GM18861 (cell line): ENCODE measurements at regions not wholly inside any gene's neighbourhood (a gene's known extent, or its start where the extent isn't known, plus 50 kb on each side); places are given as distances from the start of the nearest gene placed in this dataset.
"Not testable (repeated sequence)": the region's sequence is repeated elsewhere in the genome, so short reads cannot be mapped to it uniquely, and the experiment has no call there.

ENCODE experiments used
- ATAC-seq: cut with Tn5 transposase; IDR thresholded peaks from one replicate; pipeline ENCODE4 v1.9.1; 2021; ENCODE audit not compliant: unreplicated experiment

DNA sequence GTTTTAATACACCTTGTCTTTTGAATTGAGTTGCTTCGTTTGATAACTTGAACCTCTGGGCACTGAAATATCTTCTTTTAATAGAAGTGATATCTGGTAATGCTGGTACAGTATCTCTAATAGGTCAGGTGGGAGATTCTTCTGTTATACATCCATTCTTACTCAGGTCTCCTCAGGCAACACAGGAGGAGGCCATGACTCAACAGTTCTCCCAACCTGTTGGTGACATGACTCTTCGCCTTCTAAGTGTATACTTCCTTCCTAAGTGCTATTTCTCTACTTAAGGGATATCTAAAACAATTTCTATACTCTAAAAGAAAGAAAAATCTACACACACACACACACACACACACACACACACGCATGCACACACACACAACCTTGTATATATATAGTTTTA is 509.1 kb downstream of the PCNX1 start:
- ATAC-seq, result no peak

DNA sequence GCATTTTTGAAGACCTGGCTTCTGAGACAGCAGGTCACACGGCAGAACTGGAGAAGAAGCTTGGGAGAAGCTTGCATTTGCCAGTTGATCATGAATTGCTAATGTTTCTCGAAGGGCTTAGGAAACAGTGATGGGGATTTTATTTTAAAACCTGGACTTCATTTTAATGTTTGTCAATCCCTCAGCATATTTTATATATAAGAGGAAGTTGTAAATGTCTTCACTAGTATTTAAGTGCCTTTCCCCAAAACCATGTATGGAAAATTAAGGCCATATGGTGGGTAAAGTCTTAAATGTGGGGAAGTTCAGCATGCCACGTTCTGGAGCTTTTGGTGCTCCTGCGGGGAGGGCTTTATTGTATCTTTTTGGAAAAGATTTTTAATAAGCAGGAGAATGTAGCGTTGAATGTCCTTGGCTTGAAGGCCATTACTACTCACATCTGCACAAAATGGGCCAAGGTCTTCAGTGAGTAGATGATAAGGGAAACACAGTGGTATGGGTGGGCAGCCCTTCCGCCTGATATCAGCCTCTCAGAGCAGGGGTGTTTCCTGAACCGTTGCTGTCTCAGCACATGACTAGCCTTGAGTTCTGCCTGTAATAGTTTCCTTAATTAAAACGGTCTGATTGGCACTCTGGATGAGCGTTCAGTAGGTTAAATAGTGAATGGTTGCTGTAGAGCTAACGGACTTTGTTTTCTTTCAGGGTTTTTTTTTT is 511.4 kb downstream of the PCNX1 start:
- no peak for ATAC-seq

- ATAC-seq, result no peak
Observed at GRCh38 chr14:71423481-71423880, 508.7 kb upstream of the RGS6 start.

DNA sequence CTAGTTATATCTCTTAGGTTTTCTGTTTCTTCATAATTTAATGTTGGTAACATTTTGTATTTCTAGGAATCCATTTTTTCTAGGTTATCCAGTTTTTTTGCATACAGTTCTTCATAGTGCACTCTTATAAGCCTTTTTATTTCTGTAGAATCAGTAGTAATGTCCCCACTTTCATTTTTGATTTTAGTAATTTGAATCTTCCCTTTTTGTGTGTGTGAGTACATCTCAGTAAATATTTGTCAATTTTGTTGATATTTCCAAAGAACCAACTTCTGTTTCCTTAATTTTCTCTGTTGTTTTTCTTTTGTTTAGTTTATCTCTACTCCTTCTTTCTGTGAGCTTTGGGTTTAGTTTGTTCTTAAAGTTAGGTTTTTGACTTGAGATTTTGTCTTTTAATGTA is 507.3 kb upstream of the RGS6 start:
- ATAC-seq, result no peak

GRCh38 chr14:71426001-71426400 is 506.2 kb upstream of the RGS6 start:
- ATAC-seq, result no peak

DNA sequence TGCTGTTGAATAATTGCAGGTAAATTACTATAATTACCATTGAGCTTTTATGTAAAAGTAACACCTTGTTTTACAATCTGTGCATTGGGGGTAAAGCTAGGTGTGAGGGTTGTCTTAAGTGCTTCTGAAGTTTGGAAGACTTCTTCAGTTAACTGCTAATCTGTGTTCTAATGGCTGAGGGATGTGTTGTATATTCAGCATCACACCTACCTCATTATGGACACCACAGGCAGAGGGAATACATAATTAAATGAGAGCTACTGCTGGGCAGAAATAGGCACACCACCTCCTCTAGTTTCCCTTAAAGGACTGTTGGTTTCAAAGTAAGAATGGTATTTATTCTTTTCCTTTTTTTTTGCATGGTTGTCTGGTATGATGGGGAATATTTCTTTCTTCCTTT is 502.3 kb upstream of the RGS6 start:
- no peak for ATAC-seq

DNA sequence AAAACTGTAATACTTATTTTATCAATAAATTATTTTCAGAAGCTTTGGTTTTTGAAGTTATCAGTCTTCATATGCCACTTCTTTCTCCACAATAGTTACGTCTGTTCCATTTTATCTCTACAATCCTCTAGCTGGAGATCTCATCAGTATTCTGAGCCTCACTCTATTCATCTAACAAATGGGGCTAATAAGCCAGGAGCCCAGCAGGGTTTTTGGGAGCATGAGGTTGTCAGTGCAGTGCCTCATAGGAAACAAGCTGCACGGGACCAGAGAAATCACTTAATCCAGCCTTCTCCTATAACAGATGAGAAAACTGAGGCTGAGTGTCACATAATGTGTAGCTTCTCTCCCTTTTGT is 501.9 kb upstream of the RGS6 start:
- no peak for ATAC-seq

- no peak for ATAC-seq
Observed at GRCh38 chr14:71430678-71431376, 501.4 kb upstream of the RGS6 start.

DNA sequence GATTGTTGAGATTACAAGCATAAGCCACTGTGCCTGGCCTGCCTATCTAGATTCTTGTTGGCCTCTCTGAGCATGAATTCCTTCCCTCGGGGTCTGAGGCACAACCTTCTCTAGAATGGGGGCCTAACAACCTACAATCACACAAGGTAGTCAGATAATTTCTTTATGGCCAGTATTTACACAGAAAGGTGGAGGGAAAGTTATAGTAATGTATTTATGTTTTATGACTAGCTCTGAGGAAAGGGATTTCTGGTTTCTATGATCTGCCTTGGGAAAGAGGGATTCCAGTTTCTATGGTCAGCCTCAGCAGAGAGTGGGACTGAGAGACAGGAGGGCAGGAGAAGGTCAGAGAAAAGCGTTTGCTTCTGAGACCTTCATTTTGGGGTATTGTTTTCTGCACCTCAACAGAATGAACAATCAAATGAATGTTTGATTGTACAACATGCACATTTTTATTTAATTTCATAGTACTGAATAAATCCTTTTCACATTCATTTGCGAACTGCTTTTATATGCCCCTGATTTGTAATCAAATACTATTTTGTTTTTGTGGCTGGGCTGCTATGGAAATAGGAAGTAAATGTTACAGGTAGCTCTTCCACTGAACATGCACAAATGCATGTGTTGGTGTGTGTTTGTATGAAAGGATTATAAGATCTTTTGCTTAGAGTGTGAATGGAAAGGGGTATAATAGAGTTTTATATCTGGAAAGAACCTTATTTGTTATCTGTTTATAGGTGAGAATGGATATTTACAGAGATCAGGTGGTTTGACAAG is 499.7 kb upstream of the RGS6 start:
- no peak for ATAC-seq

- no peak for ATAC-seq
Observed at GRCh38 chr14:71433303-71433702, 498.9 kb upstream of the RGS6 start.

- ATAC-seq, result not testable (repeated sequence)
Observed at GRCh38 chr14:71435641-71436040, 496.6 kb upstream of the RGS6 start.

DNA sequence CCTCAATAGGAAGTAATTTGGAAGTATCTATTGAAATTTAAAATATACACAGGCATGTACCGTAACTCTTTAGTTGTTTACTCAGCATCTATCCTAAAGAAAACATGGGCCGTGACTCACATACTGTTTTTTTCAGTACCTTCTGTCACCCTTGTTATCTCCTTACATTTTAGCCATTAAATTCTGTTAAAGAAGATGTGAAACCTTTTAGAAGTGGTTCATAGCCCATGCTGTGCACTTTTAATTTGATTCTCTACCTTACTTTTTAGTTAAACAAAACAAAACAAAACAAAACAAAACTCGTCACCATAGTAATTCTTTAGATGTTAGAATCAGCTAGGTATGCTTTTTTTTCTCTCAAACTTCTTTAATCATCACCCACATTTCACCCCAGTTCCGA is 494.4 kb upstream of the RGS6 start:
- ATAC-seq, result no peak

GRCh38 chr14:71438684-71439083 is 493.5 kb upstream of the RGS6 start:
- ATAC-seq, result no peak

- no peak for ATAC-seq
Observed at GRCh38 chr14:71441126-71441525, 491.1 kb upstream of the RGS6 start.

GRCh38 chr14:71444030-71444822 is 488.0 kb upstream of the RGS6 start:
- no peak for ATAC-seq

DNA sequence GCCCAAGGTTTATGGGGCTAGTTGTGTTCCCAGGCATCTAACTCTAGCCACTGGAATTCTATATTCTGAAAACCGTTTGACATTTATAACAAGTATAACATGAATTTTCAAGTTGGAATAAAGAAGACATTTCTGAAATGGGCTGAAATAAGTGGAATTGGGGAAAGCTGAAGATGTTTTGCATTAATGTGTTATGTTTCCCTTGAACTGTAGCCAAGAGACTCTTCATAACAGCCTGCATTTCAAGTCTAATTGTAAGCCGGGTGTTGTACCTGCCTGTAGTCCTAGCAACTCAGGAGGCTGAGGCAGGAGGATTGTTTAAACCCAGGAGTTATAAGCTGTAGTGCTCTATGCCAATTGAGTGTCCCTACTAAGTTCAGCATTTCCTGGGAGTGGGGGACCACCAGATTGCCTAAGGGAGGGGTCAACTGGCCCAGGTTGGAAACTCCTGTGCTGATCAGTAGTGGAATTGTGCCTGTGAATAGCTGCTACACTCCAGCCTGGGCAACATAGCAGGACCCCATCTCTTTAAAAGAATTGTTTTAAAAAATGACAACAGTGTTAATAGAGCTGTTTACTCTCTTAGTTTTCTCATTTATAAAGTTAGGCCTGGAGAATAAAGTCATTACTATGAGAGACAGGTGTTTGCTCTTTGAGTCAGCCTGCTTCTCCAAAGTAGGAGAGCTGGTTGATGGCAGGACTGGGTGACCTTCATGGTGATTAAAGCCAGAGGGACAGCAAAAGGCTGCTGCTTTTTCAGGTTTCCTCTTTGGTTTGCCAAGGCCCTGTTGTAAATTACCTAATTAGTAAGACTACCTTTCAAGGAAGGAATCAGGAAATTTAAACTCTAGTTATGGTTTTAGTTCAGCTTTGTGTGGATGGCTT is 483.6 kb upstream of the RGS6 start:
- no peak for ATAC-seq

DNA sequence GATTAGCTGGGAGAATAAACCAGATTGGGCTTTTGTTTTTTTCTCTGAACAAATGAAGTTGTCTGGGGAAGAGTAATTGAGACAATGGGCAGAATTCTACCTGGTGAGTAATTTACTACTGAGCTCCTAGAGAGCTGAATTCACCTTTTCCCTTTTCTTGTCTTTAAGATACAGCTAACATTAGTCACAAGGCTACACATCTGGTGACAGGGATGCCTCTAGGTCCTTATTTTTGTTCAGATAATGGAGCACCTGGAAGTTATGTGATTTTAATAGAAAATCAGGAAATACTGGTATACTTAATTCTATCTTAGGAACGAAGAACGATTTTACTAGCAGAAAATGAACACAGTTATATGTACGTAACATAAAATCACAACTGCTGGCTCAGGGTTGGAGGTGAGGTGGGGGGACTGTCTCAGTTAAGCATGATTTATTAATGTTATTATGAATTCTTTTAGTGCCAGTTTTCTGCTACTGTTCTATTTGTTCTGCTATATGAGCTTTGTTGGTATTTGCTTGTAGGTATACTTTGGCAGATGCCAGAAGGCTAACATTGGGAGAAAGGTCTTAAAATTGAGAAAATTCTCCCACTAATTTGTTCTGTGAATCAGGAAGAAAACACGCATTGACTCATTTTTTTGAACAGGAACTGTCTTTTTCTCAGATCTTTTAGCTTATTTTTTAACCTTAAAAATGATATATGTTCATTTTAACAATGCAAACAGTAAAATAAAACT is 482.7 kb upstream of the RGS6 start:
- ATAC-seq, result no peak

- no peak for ATAC-seq
Observed at GRCh38 chr14:71451501-71451900, 480.7 kb upstream of the RGS6 start.

- ATAC-seq, result no peak
Observed at GRCh38 chr14:71452539-71452938, 479.7 kb upstream of the RGS6 start.

DNA sequence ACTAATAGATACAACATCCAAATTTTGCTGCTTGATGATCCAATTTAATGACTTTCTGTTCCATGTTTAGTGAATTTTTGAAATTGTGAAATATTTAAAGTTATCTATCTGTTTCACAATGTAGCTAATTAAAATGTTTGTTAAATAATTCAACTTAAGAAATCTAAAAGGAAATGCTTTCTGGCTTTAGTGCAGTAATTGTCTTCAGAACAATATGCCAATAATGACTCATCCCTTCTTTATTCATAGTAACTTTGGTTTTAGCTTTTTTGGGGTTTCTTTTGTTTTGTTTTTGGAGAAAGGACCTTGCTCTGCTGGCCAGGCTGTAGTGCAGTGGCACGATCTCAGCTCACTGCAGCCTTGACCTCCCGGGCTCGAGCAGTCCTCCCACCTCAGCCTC is 479.2 kb upstream of the RGS6 start:
- no peak for ATAC-seq
